SH-SY5Y (cell line): ENCODE measurements at regions not wholly inside any gene's neighbourhood (a gene's known extent, or its start where the extent isn't known, plus 50 kb on each side); places are given as distances from the start of the nearest gene placed in this dataset.
A peak's percentile ranks its signal among the peaks of the same experiment; 100 is the strongest.

Experiments
- GATA2 ChIP-seq: IDR thresholded peaks from 2 replicates; pipeline ENCODE4 v1.6.1; 2011; ENCODE audit warnings: mild to moderate bottlenecking, low read depth, low read length
- GATA3 ChIP-seq: IDR thresholded peaks from 2 replicates; pipeline ENCODE4 v1.6.1; 2011; ENCODE audit warnings: low read depth, mild to moderate bottlenecking, low read length, moderate library complexity

- 0 out of 2 replicates have a peak, but pooled peaks have one; percentile 56 for TF ChIP-seq GATA3
- TF ChIP-seq GATA2: no peak
Observed at GRCh38 chr6:67667637-67668422, 967.3 kb upstream of the ADGRB3 start.
